ENCODE measurements at regions not wholly inside any gene's neighbourhood (a gene's known extent, or its start where the extent isn't known, plus 50 kb on each side); places are given as distances from the start of the nearest gene placed in this dataset.

GRCh38 chrX:21158678-21159077, 215.5 kb upstream of the CNKSR2 start:
- DNase-seq (ENCODE audit: low read depth in 1 of 2, low spot score in 1 of 2) (no peak), FAIRE-seq (peak; percentile 73), ATAC-seq (no peak)
- H3K4me2 ChIP-seq, result no peak overlapping the region
- peaks cover 2% of the 10 kb centered on the region; the same call in 2 of the 3 replicates for H3K4me1 ChIP-seq
- CTCF ChIA-PET, result no interaction called here
- H3K27ac ChIP-seq, result no peak overlapping the region
- POLR2A ChIA-PET, result no interaction called here
- no peak overlapping the region for H3K4me3 ChIP-seq
- no peak for TF ChIP-seq ZC3H11A (IDR thresholded peaks at IDR 0.05)
- no peak for TF ChIP-seq HOXB5 (CRISPR knock-in tag; IDR thresholded peaks at IDR 0.05)
- no peak for TF ChIP-seq RCOR1 (IDR thresholded peaks at IDR 0.05; ENCODE audit: low read depth, low read length)
- TF ChIP-seq NR3C1 (IDR thresholded peaks at IDR 0.05), result no peak
- TF ChIP-seq CHD2 (IDR thresholded peaks at IDR 0.05; ENCODE audit: low read length, partially characterized antibody), result no peak
- TF ChIP-seq ZSCAN20 (CRISPR knock-in tag; IDR thresholded peaks at IDR 0.05), result no peak
- no peak for TF ChIP-seq RNF2 (IDR thresholded peaks at IDR 0.05; ENCODE audit: borderline replicate concordance, low read depth)
- no peak for TF ChIP-seq RFX5 (IDR thresholded peaks at IDR 0.05)
- no peak for TF ChIP-seq HES2 (IDR thresholded peaks at IDR 0.05)
- no peak for TF ChIP-seq JUN (IDR thresholded peaks at IDR 0.05)
- WGBS (ENCODE audit: missing lambda C conversion rate), result 47% methylated on average over 4 of the region's 4 CpGs
- H3K9me3 ChIP-seq, result no peaks in the 10 kb centered on the region

- peak overlapping the region; percentile 73 to 90 for H3K27ac ChIP-seq
- H3K4me3 ChIP-seq, result no peak overlapping the region
- peak; percentile 95 for ATAC-seq
- peak; percentile 6 to 75 for DNase-seq (ENCODE audit: low read depth in 1 of 2, low spot score in 1 of 2)
- H3K4me1 ChIP-seq, result peaks cover 35% of the 10 kb centered on the region
- H3K4me2 ChIP-seq, result peak overlapping the region; percentile 64
- ChIA-PET POLR2A (interaction anchor here (1.3 kb wide), 1 partner anchor 208 kb away, joined by 3 read pairs; the partner anchor contains the start of gene CNKSR2), CTCF (interaction anchor here (1.1 to 1.3 kb wide), 2 partner anchors 8 to 636 kb away, joined by 3 to 5 read pairs; no protein-coding TSS in a partner anchor)
- FAIRE-seq, result peak; percentile 98
- H3K9me3 ChIP-seq, result 0 out of 3 replicates have a peak, but pooled peaks cover 3% of the 10 kb centered on the region
- WGBS (ENCODE audit: missing lambda C conversion rate), result 0% methylated on average over 4 of the region's 4 CpGs
- TF ChIP-seq CEBPB (IDR thresholded peaks at IDR 0.05) (peak; percentile 55 to 64; a peak in 3 of 4 replicates), REST (IDR thresholded peaks at IDR 0.05) (no peak), NR3C1 (IDR thresholded peaks at IDR 0.05) (no peak), ESRRA (IDR thresholded peaks at IDR 0.05; ENCODE audit: borderline replicate concordance, low read length) (no peak), JUNB (IDR thresholded peaks at IDR 0.05) (peak; percentile 76), HOXB13 (CRISPR knock-in tag; IDR thresholded peaks at IDR 0.05; ENCODE audit: low read depth) (no peak), MAFK (IDR thresholded peaks at IDR 0.05; ENCODE audit: partially characterized antibody) (no peak), FOSB (CRISPR knock-in tag; IDR thresholded peaks at IDR 0.05) (no peak), RAD21 (conservative IDR thresholded peaks at IDR 0.05 in 1 of 2, IDR thresholded peaks at IDR 0.05 in 1 of 2) (peak in 1 of 2 experiments; percentile 21; a peak in 3 of 5 replicates), ZSCAN20 (CRISPR knock-in tag; IDR thresholded peaks at IDR 0.05) (no peak), ATOH8 (CRISPR knock-in tag; IDR thresholded peaks at IDR 0.05; ENCODE audit: low read depth) (no peak), BHLHE40 (IDR thresholded peaks at IDR 0.05; ENCODE audit: low read depth, low read length) (no peak), NFE2L2 (conservative IDR thresholded peaks at IDR 0.05; ENCODE audit: low read length) (no peak), GATA3 (IDR thresholded peaks at IDR 0.05; ENCODE audit: borderline replicate concordance) (peak; percentile 85), FOSL2 (IDR thresholded peaks at IDR 0.05) (peak; percentile 52; the same call in 1 of the 2 replicates), FOSL2 (CRISPR knock-in tag; IDR thresholded peaks at IDR 0.05) (peak; percentile 74), KDM1A (IDR thresholded peaks at IDR 0.05; ENCODE audit: low read depth) (no peak), PHF8 (IDR thresholded peaks at IDR 0.05; ENCODE audit: borderline replicate concordance, low read depth) (no peak), MYC (IDR thresholded peaks at IDR 0.05; ENCODE audit: borderline replicate concordance, low read length) (no peak), POLR2A (IDR thresholded peaks at IDR 0.05; ENCODE audit: low read length) (no peak), HEYL (CRISPR knock-in tag; IDR thresholded peaks at IDR 0.05) (no peak), ZNF302 (CRISPR knock-in tag; IDR thresholded peaks at IDR 0.05) (no peak), HOXA7 (CRISPR knock-in tag; IDR thresholded peaks at IDR 0.05) (no peak), HOXB5 (CRISPR knock-in tag; IDR thresholded peaks at IDR 0.05) (no peak), SMC3 (IDR thresholded peaks at IDR 0.05) (peak; percentile 16; the same call in 1 of the 3 replicates), SREBF2 (IDR thresholded peaks at IDR 0.05) (no peak), FOXS1 (CRISPR knock-in tag; IDR thresholded peaks at IDR 0.05) (no peak), TP53 (CRISPR knock-in tag; IDR thresholded peaks at IDR 0.05) (no peak), JUN (IDR thresholded peaks at IDR 0.05) (peak; percentile 50 to 58; a peak in 3 of 5 replicates), CBX2 (IDR thresholded peaks at IDR 0.05; ENCODE audit: borderline replicate concordance, low read depth) (no peak)
Observed at GRCh38 chrX:21166272-21166982, 207.8 kb upstream of the CNKSR2 start.

All from A549 (cell line).